ENCODE measurements at regions not wholly inside any gene's neighbourhood (a gene's known extent, or its start where the extent isn't known, plus 50 kb on each side); places are given as distances from the start of the nearest gene placed in this dataset.

GRCh38 chr5:110040178-110040577 is 350.5 kb downstream of the MAN2A1 start:
- ATAC-seq (no peak), DNase-seq (no peak)
- H3K9me3 ChIP-seq: peaks cover 9% of the 10 kb centered on the region
- TF ChIP-seq CTCF (IDR thresholded peaks at IDR 0.05): no peak
- H3K4me1 ChIP-seq: no peaks in the 10 kb centered on the region
- 87 to 94% (median 91%) methylated on average over 2 of the region's 2 CpGs for WGBS, 3 donors
- H3K27ac ChIP-seq: no peak overlapping the region
- H3K36me3 ChIP-seq (ENCODE audit: insufficient read depth in 1 of 2, low read depth in 1 of 2): no peaks in the 10 kb centered on the region
- no peaks in the 10 kb centered on the region for H3K27me3 ChIP-seq (ENCODE audit: insufficient read depth in 3 of 3, low read length in 2 of 3)
- no peak overlapping the region for H3K4me3 ChIP-seq
- intact Hi-C loops (cut with DNase I): no loop called here

- no peak for ATAC-seq
- H3K27ac ChIP-seq: no peak overlapping the region
- 71 to 80% (median 79%) methylated on average over 2 of the region's 2 CpGs for WGBS, 3 donors
- TF ChIP-seq CTCF (IDR thresholded peaks at IDR 0.05): no peak
- no peaks in the 10 kb centered on the region for H3K36me3 ChIP-seq (ENCODE audit: insufficient read depth in 1 of 2, low read depth in 1 of 2)
- H3K4me1 ChIP-seq: no peaks in the 10 kb centered on the region
- peaks cover 9% of the 10 kb centered on the region for H3K9me3 ChIP-seq
- H3K4me3 ChIP-seq: no peak overlapping the region
- H3K27me3 ChIP-seq (ENCODE audit: insufficient read depth in 3 of 3, low read length in 2 of 3): no peaks in the 10 kb centered on the region
- intact Hi-C loops (cut with DNase I): no loop called here
- no peak for DNase-seq
Observed at GRCh38 chr5:110043025-110043424, 353.3 kb downstream of the MAN2A1 start.

- Histone ChIP-seq H3K36me3 (ENCODE audit: insufficient read depth in 1 of 2, low read depth in 1 of 2) (no peaks in the 10 kb centered on the region), H3K27ac (no peak overlapping the region), H3K4me3 (no peak overlapping the region), H3K4me1 (no peaks in the 10 kb centered on the region), H3K9me3 (peaks cover 9% of the 10 kb centered on the region), H3K27me3 (ENCODE audit: insufficient read depth in 3 of 3, low read length in 2 of 3) (no peaks in the 10 kb centered on the region)
- DNase-seq (no peak), ATAC-seq (no peak)
- intact Hi-C loops (cut with DNase I): no loop called here
- WGBS, 3 donors: 23 to 31% (median 31%) methylated on average over 1 of the region's 1 CpG
- no peak for TF ChIP-seq CTCF (IDR thresholded peaks at IDR 0.05)
Observed at GRCh38 chr5:110045158-110045557, 355.4 kb downstream of the MAN2A1 start.

- Histone ChIP-seq H3K4me3 (no peak overlapping the region), H3K27ac (no peak overlapping the region), H3K9me3 (no peaks in the 10 kb centered on the region), H3K27me3 (ENCODE audit: insufficient read depth in 3 of 3, low read length in 2 of 3) (no peaks in the 10 kb centered on the region), H3K36me3 (ENCODE audit: insufficient read depth in 1 of 2, low read depth in 1 of 2) (no peaks in the 10 kb centered on the region), H3K4me1 (no peaks in the 10 kb centered on the region)
- WGBS, 3 donors: 55 to 71% (median 70%) methylated on average over 2 of the region's 2 CpGs
- intact Hi-C loops (cut with DNase I): no loop called here
- no peak for TF ChIP-seq CTCF (IDR thresholded peaks at IDR 0.05)
- DNase-seq (no peak), ATAC-seq (no peak)
Observed at GRCh38 chr5:110048491-110048890, 358.8 kb downstream of the MAN2A1 start.

- Histone ChIP-seq H3K27ac (no peak overlapping the region), H3K9me3 (no peaks in the 10 kb centered on the region), H3K27me3 (ENCODE audit: insufficient read depth in 3 of 3, low read length in 2 of 3) (no peaks in the 10 kb centered on the region), H3K4me3 (no peak overlapping the region), H3K4me1 (no peaks in the 10 kb centered on the region), H3K36me3 (ENCODE audit: insufficient read depth in 1 of 2, low read depth in 1 of 2) (no peaks in the 10 kb centered on the region)
- DNase-seq: no peak
- 61 to 78% (median 69%) methylated on average over 2 of the region's 2 CpGs for WGBS, 3 donors
- no peak for TF ChIP-seq CTCF (IDR thresholded peaks at IDR 0.05)
- intact Hi-C loops (cut with DNase I): no loop called here
- ATAC-seq: no peak
Observed at GRCh38 chr5:110049816-110050215, 360.1 kb downstream of the MAN2A1 start.

Measured in psoas muscle (tissue), 7 donors.